ENCODE measurements at regions not wholly inside any gene's neighbourhood (a gene's known extent, or its start where the extent isn't known, plus 50 kb on each side); places are given as distances from the start of the nearest gene placed in this dataset.

GRCh38 chr9:13431222-13431536 lies 151.7 kb upstream of the MPDZ start:
- no peak for ATAC-seq
- no peak for TF ChIP-seq PPARA (CRISPR knock-in tag; IDR thresholded peaks at IDR 0.05; ENCODE audit: borderline replicate concordance)
- no peak for TF ChIP-seq TOX (CRISPR knock-in tag; IDR thresholded peaks at IDR 0.05; ENCODE audit: borderline replicate concordance)
- no peak for TF ChIP-seq ARNTL (CRISPR knock-in tag; IDR thresholded peaks at IDR 0.05; ENCODE audit: borderline replicate concordance, low read depth)

- TF ChIP-seq TCF4 (CRISPR knock-in tag; IDR thresholded peaks at IDR 0.05; ENCODE audit: borderline replicate concordance) (no peak), OSR1 (CRISPR knock-in tag; IDR thresholded peaks at IDR 0.05) (no peak), ZNF565 (CRISPR knock-in tag; conservative IDR thresholded peaks at IDR 0.05; ENCODE audit: low read depth) (no peak), ZNF8 (CRISPR knock-in tag; IDR thresholded peaks at IDR 0.05) (no peak), ZC3H10 (CRISPR knock-in tag; IDR thresholded peaks at IDR 0.05) (no peak), ISL1 (CRISPR knock-in tag; IDR thresholded peaks at IDR 0.05) (no peak), SNAI2 (CRISPR knock-in tag; IDR thresholded peaks at IDR 0.05) (no peak), ZNF70 (CRISPR knock-in tag; IDR thresholded peaks at IDR 0.05) (no peak), PPARA (CRISPR knock-in tag; IDR thresholded peaks at IDR 0.05; ENCODE audit: borderline replicate concordance) (no peak), ZFP3 (CRISPR knock-in tag; IDR thresholded peaks at IDR 0.05) (no peak), TSHZ2 (CRISPR knock-in tag; IDR thresholded peaks at IDR 0.05) (no peak), GLIS3 (CRISPR knock-in tag; IDR thresholded peaks at IDR 0.05) (no peak), CSDC2 (CRISPR knock-in tag; IDR thresholded peaks at IDR 0.05) (no peak), ZFP30 (CRISPR knock-in tag; IDR thresholded peaks at IDR 0.05) (no peak), RARB (CRISPR knock-in tag; IDR thresholded peaks at IDR 0.05) (no peak), ARNTL (CRISPR knock-in tag; IDR thresholded peaks at IDR 0.05; ENCODE audit: borderline replicate concordance, low read depth) (no peak)
- TF ChIP-seq, protein P1, sequence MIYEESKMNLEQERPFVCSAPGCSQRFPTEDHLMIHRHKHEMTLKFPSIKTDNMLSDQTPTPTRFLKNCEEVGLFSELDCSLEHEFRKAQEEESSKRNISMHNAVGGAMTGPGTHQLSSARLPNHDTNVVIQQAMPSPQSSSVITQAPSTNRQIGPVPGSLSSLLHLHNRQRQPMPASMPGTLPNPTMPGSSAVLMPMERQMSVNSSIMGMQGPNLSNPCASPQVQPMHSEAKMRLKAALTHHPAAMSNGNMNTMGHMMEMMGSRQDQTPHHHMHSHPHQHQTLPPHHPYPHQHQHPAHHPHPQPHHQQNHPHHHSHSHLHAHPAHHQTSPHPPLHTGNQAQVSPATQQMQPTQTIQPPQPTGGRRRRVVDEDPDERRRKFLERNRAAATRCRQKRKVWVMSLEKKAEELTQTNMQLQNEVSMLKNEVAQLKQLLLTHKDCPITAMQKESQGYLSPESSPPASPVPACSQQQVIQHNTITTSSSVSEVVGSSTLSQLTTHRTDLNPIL (CRISPR knock-in tag; IDR thresholded peaks at IDR 0.05; ENCODE audit: low read depth): no peak
- TF ChIP-seq, protein P2, sequence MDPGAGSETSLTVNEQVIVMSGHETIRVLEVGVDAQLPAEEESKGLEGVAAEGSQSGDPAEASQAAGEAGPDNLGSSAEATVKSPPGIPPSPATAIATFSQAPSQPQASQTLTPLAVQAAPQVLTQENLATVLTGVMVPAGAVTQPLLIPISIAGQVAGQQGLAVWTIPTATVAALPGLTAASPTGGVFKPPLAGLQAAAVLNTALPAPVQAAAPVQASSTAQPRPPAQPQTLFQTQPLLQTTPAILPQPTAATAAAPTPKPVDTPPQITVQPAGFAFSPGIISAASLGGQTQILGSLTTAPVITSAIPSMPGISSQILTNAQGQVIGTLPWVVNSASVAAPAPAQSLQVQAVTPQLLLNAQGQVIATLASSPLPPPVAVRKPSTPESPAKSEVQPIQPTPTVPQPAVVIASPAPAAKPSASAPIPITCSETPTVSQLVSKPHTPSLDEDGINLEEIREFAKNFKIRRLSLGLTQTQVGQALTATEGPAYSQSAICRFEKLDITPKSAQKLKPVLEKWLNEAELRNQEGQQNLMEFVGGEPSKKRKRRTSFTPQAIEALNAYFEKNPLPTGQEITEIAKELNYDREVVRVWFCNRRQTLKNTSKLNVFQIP (CRISPR knock-in tag; IDR thresholded peaks at IDR 0.05; ENCODE audit: borderline replicate concordance, low read depth): no peak
- TF ChIP-seq, protein P3, sequence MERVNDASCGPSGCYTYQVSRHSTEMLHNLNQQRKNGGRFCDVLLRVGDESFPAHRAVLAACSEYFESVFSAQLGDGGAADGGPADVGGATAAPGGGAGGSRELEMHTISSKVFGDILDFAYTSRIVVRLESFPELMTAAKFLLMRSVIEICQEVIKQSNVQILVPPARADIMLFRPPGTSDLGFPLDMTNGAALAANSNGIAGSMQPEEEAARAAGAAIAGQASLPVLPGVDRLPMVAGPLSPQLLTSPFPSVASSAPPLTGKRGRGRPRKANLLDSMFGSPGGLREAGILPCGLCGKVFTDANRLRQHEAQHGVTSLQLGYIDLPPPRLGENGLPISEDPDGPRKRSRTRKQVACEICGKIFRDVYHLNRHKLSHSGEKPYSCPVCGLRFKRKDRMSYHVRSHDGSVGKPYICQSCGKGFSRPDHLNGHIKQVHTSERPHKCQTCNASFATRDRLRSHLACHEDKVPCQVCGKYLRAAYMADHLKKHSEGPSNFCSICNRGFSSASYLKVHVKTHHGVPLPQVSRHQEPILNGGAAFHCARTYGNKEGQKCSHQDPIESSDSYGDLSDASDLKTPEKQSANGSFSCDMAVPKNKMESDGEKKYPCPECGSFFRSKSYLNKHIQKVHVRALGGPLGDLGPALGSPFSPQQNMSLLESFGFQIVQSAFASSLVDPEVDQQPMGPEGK (CRISPR knock-in tag; IDR thresholded peaks at IDR 0.05; ENCODE audit: borderline replicate concordance): no peak
These were observed 151.1 kb upstream of the MPDZ start for GRCh38 chr9:13430368-13431221.

DNA sequence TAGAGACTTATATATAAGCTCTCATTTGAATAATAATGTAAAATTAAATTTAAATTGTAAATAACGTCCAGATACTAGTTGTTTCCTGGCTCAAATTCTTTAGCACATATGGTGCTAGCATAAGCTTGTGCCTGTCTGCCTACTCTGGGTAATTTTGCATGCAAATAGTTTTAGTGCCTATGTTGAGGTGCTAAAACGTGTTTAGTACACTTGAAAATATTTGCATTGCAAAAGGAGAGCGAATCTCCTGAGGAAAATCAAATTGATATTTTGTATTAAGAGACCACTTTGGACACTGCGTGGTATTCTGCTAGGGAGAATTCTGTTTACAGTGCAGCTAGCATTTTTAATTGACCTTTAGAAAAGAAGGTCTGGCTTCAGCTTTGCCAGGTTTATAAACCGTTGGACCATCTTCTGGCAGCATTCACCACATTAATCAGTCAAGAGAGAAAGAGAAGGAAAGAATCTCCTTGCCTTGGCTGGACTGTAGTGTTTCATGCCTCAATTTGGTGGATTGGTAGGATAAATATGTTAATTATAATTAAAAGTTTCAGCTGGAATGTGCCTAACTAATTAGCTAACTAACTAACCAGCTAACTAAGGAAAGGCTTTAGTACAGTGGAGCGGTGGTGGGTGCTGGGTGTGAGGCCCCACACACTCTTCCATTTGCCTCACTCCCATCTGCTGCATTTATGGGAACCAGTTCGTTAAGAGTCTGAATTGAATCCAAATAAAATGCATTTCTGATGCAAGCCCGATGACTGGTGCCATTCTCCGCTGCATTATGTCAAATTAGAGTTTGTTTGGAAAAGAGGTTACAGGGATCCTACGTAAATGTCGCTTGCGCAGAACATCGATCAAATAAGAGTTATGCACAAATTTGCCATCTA lies 150.1 kb upstream of the MPDZ start:
- ATAC-seq: no peak
- TF ChIP-seq ZFP3 (CRISPR knock-in tag; IDR thresholded peaks at IDR 0.05) (no peak), ZNF8 (CRISPR knock-in tag; IDR thresholded peaks at IDR 0.05) (no peak), TOX (CRISPR knock-in tag; IDR thresholded peaks at IDR 0.05; ENCODE audit: borderline replicate concordance) (no peak), ZNF70 (CRISPR knock-in tag; IDR thresholded peaks at IDR 0.05) (no peak), TCF4 (CRISPR knock-in tag; IDR thresholded peaks at IDR 0.05; ENCODE audit: borderline replicate concordance) (no peak), OSR1 (CRISPR knock-in tag; IDR thresholded peaks at IDR 0.05) (no peak), ISL1 (CRISPR knock-in tag; IDR thresholded peaks at IDR 0.05) (no peak)

More at GRCh38 chr9:13430368-13431221, 151.1 kb upstream of the MPDZ start:
- no peak for ATAC-seq

Measured in SK-N-SH treated with all-trans-retinoic acid at 6 μM for 48 hours (cell line).